IPS DF 6.9 (cell line): ENCODE measurements at regions not wholly inside any gene's neighbourhood (a gene's known extent, or its start where the extent isn't known, plus 50 kb on each side); places are given as distances from the start of the nearest gene placed in this dataset.

ENCODE experiments used
- DNase-seq: peaks from one replicate; pipeline ENCODE4 v3.0.0-alpha.2; 2013; ENCODE audit warnings: low read depth, low spot score
- H3K27ac ChIP-seq: one replicate; pipeline ENCODE4 v1.5.1; 2013; ENCODE audit warnings: low read length, control low read depth
- H3K27me3 ChIP-seq: 2 replicates; pipeline ENCODE4 v1.6.1; 2013; ENCODE audit warnings: mild to moderate bottlenecking, low read length; ENCODE audit not compliant: control insufficient read depth, insufficient read depth
- H3K36me3 ChIP-seq: 2 replicates; pipeline ENCODE4 v1.6.1; 2013; ENCODE audit warnings: low read length; ENCODE audit not compliant: control insufficient read depth, insufficient read depth
- H3K4me1 ChIP-seq: 2 replicates; pipeline ENCODE4 v1.6.1; 2013; ENCODE audit warnings: low read length; ENCODE audit not compliant: control insufficient read depth, insufficient read depth
- H3K4me3 ChIP-seq: 2 replicates; pipeline ENCODE4 v1.5.1; 2013; ENCODE audit warnings: mild to moderate bottlenecking, low read length
- H3K9me3 ChIP-seq: 2 replicates; pipeline ENCODE4 v1.6.1; 2013; ENCODE audit warnings: low read length, inconsistent platforms; ENCODE audit not compliant: control insufficient read depth, insufficient read depth
- WGBS: extraction: QIAGEN DNeasy Blood & Tissue Kit; methylation state at CpG from one replicate; pipeline ENCODE4 v1.1.7; 2013; ENCODE audit warnings: mixed read lengths, missing lambda C conversion rate; ENCODE audit not compliant: insufficient read length, insufficient coverage; 5-methylcytosine and 5-hydroxymethylcytosine counted together

- DNase-seq, result no peak
- H3K4me3 ChIP-seq, result no peak overlapping the region
Observed at GRCh38 chr11:86749821-86750401, 50.4 kb upstream of the PRSS23 start.

GRCh38 chr11:86749376-86749775, 51.0 kb upstream of the PRSS23 start:
- Histone ChIP-seq H3K27ac (no peak overlapping the region), H3K4me1 (no peaks in the 10 kb centered on the region), H3K27me3 (no peaks in the 10 kb centered on the region), H3K36me3 (no peaks in the 10 kb centered on the region), H3K4me3 (no peak overlapping the region), H3K9me3 (no peaks in the 10 kb centered on the region)
- no CpG with 5 or more reads among the region's 3 CpGs for WGBS
- no peak for DNase-seq

More at GRCh38 chr11:86749821-86750401, 50.4 kb upstream of the PRSS23 start:
- no CpG with 5 or more reads among the region's 2 CpGs for WGBS
- Histone ChIP-seq H3K36me3 (no peaks in the 10 kb centered on the region), H3K27me3 (no peaks in the 10 kb centered on the region), H3K27ac (no peak overlapping the region), H3K4me1 (no peaks in the 10 kb centered on the region), H3K9me3 (no peaks in the 10 kb centered on the region)

- Histone ChIP-seq H3K9me3 (no peaks in the 10 kb centered on the region), H3K27me3 (no peaks in the 10 kb centered on the region), H3K4me1 (no peaks in the 10 kb centered on the region), H3K36me3 (no peaks in the 10 kb centered on the region), H3K27ac (no peak overlapping the region), H3K4me3 (no peak overlapping the region)
- DNase-seq, result no peak
- WGBS, result no CpG with 5 or more reads among the region's 4 CpGs
Observed at GRCh38 chr11:86748296-86748695, 52.0 kb upstream of the PRSS23 start.

- DNase-seq, result no peak
- Histone ChIP-seq H3K4me3 (no peak overlapping the region), H3K4me1 (no peaks in the 10 kb centered on the region), H3K36me3 (no peaks in the 10 kb centered on the region), H3K27ac (no peak overlapping the region), H3K9me3 (no peaks in the 10 kb centered on the region), H3K27me3 (no peaks in the 10 kb centered on the region)
- WGBS, result no CpG with 5 or more reads among the region's 3 CpGs
Observed at GRCh38 chr11:86747801-86748200, 52.5 kb upstream of the PRSS23 start.

GRCh38 chr11:86746514-86746913, 53.8 kb upstream of the PRSS23 start:
- Histone ChIP-seq H3K4me1 (no peaks in the 10 kb centered on the region), H3K9me3 (no peaks in the 10 kb centered on the region), H3K27ac (no peak overlapping the region), H3K27me3 (no peaks in the 10 kb centered on the region), H3K4me3 (no peak overlapping the region), H3K36me3 (no peaks in the 10 kb centered on the region)
- WGBS, result no CpG with 5 or more reads among the region's 3 CpGs
- DNase-seq, result no peak

- Histone ChIP-seq H3K36me3 (no peaks in the 10 kb centered on the region), H3K4me3 (no peak overlapping the region), H3K27ac (no peak overlapping the region), H3K9me3 (no peaks in the 10 kb centered on the region), H3K4me1 (peaks cover 3% of the 10 kb centered on the region; the same call in 1 of the 2 replicates), H3K27me3 (no peaks in the 10 kb centered on the region)
- WGBS, result no CpG with 5 or more reads among the region's 2 CpGs
- no peak for DNase-seq
Observed at GRCh38 chr11:86745571-86745970, 54.8 kb upstream of the PRSS23 start.

GRCh38 chr11:86743223-86744118, 56.9 kb upstream of the PRSS23 start:
- H3K4me3 ChIP-seq, result no peak overlapping the region
- peaks cover 3% of the 10 kb centered on the region; the same call in 1 of the 2 replicates for H3K4me1 ChIP-seq
- H3K27ac ChIP-seq, result no peak overlapping the region
- no peak for DNase-seq
- H3K36me3 ChIP-seq, result no peaks in the 10 kb centered on the region
- no peaks in the 10 kb centered on the region for H3K27me3 ChIP-seq
- H3K9me3 ChIP-seq, result no peaks in the 10 kb centered on the region
- WGBS, result no CpG with 5 or more reads among the region's 7 CpGs

GRCh38 chr11:86741839-86742805, 58.2 kb upstream of the PRSS23 start:
- WGBS, result no CpG with 5 or more reads among the region's 6 CpGs
- Histone ChIP-seq H3K4me1 (peaks cover 3% of the 10 kb centered on the region; the same call in 1 of the 2 replicates), H3K9me3 (no peaks in the 10 kb centered on the region), H3K27me3 (no peaks in the 10 kb centered on the region), H3K27ac (no peak overlapping the region), H3K4me3 (no peak overlapping the region), H3K36me3 (no peaks in the 10 kb centered on the region)
- no peak for DNase-seq

DNA sequence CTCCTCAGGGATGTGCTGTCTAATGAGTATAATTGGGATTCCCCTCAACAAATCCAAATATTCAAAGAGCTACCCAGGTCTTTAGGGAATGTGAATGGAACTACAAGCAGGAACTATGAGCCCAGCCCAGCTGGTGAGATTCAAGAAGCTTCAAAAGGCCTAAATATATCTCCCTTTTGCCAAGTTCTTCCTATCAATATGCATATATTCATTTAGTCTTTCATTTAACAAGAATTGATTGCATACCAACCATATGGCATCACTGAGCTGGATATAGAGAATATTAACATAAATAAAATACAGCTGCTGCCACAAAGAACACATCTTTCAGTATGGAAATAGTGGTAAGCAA, 58.9 kb upstream of the PRSS23 start:
- H3K27me3 ChIP-seq, result no peaks in the 10 kb centered on the region
- DNase-seq, result no peak
- no peak overlapping the region for H3K4me3 ChIP-seq
- no peaks in the 10 kb centered on the region for H3K36me3 ChIP-seq
- no peaks in the 10 kb centered on the region for H3K9me3 ChIP-seq
- no peak overlapping the region for H3K27ac ChIP-seq
- peaks cover 3% of the 10 kb centered on the region; the same call in 1 of the 2 replicates for H3K4me1 ChIP-seq
